BLaER1 treated with 17β-estradiol and CSF1 and Interleukin-3, amounts not matched to agents 10 nM and 100 nM (cell line): ENCODE measurements at regions not wholly inside any gene's neighbourhood (a gene's known extent, or its start where the extent isn't known, plus 50 kb on each side); places are given as distances from the start of the nearest gene placed in this dataset.

Source experiments
- H3K27ac ChIP-seq, 11 experiments: shearing (Covaris generic); formaldehyde crosslinking; 2 replicates each; pipeline ENCODE4 v1.8.1; 2022
- H3K27me3 ChIP-seq, 11 experiments: shearing (Covaris generic); formaldehyde crosslinking; 2 replicates each; pipeline ENCODE4 v1.8.1; 2022
- H3K36me3 ChIP-seq, 11 experiments: shearing (Covaris generic); formaldehyde crosslinking; 2 replicates each; pipeline ENCODE4 v1.8.1; 2022
- H3K4me1 ChIP-seq, 10 experiments: shearing (Covaris generic); formaldehyde crosslinking; 2 replicates each; pipeline ENCODE4 v1.8.1; 2022
- H3K4me2 ChIP-seq, 11 experiments: shearing (Covaris generic); formaldehyde crosslinking; 2 replicates each; pipeline ENCODE4 v1.8.1; 2022
- H3K4me3 ChIP-seq, 10 experiments: shearing (Covaris generic); formaldehyde crosslinking; 2 replicates each; pipeline ENCODE4 v1.8.1; 2022
- H3K9ac ChIP-seq, 11 experiments: shearing (Covaris generic); formaldehyde crosslinking; 2 replicates each; pipeline ENCODE4 v1.8.1; 2022
- H3K9me3 ChIP-seq, 11 experiments: shearing (Covaris generic); formaldehyde crosslinking; replicated peaks in 1 of 11; 2 replicates each; pipeline ENCODE4 v1.8.1; 2022
- H4K20me1 ChIP-seq, 11 experiments: shearing (Covaris generic); formaldehyde crosslinking; 2 replicates each; pipeline ENCODE4 v1.8.1; 2022
- Cebpa-rat ChIP-seq, 11 experiments: shearing (Covaris generic); IDR thresholded peaks; 2 replicates each; pipeline ENCODE4 v1.8.1; 2022

DNA sequence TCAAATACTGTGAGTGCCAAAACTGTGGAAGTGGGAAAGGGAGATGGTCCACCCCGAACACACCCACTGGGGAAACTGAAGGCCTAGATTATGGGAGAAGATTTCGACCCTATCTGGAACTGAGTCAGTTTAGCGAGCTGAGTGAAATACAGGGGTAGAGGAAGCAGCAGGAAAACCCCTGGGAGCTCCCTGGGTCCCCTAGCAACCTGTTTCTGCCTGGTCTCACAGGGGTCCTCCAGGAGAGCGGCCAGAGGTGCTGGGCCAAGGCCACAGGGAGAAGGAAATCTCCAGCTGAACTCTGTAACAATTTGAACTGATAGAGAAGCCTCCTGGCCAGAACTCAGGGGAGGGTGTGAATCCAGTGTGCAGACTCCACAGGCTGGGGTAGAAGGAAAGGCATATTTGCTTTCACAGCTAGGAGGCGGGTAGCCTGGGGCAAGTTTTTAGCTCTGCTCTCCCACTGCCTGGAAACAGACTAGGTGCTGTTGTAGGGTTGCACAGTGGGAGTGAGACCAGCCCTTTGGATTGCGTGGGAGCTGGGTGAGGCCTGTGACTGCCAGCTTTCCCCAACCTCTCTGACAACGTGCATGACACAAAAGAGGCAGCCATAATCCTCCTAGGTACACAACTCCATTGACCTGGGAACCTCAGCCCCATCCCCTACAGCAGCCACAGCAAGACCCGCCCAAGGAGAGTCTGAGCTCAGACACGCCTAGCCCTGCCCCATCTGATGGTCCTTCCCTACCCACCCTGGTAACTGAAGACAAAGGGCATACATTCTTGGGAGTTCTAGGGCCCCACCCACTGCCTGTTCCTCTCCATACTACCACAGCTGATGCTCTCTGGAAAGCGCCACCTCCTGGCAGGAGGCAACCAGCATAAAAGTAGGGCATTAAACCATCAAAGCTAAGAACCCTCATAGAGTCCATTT is 78.8 kb upstream of the GPBP1 start:
- H3K4me1 ChIP-seq, result no peaks in the 10 kb centered on the region
- peaks cover 0 to 4% (median 0%) of the 10 kb centered on the region in 11 experiments; a peak in 1 of 22 replicates for H3K36me3 ChIP-seq
- no peak for TF ChIP-seq Cebpa-rat (IDR thresholded peaks at IDR 0.05)
- no peak overlapping the region for H3K4me3 ChIP-seq
- H3K9ac ChIP-seq, result no peak overlapping the region
- H3K9me3 ChIP-seq, result peaks cover 34 to 54% (median 43%) of the 10 kb centered on the region in 11 experiments
- no peak overlapping the region for H3K27ac ChIP-seq
- H3K4me2 ChIP-seq, result no peak overlapping the region
- H4K20me1 ChIP-seq, result no peaks in the 10 kb centered on the region
- H3K27me3 ChIP-seq, result no peaks in the 10 kb centered on the region

DNA sequence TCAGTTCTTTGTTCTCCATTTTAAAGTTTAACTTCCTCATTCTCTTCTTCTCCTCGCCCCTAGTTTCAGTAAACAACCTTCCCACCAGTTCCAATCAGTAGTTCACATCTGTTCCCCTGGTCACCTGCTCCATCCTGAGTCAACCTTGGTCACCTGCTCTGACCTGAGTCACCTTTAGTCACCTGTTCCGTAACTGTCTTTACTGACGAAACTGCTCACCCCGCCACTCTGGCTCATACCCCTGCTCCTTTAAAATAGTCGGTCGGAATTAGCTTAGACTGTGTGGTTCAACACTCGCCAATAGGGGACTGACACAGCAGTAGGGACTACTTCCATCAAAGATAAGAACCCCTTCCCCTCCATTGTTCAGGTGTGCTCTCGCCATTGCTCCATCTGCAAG is 76.3 kb upstream of the GPBP1 start:
- Histone ChIP-seq H3K4me3 (peak overlapping the region in 1 of 10 experiments; percentile 26; a peak in 2 of 20 replicates), H3K27me3 (no peaks in the 10 kb centered on the region), H3K4me2 (no peak overlapping the region), H3K36me3 (peaks cover 0 to 4% (median 0%) of the 10 kb centered on the region in 11 experiments; a peak in 1 of 22 replicates), H3K4me1 (no peaks in the 10 kb centered on the region), H3K27ac (no peak overlapping the region), H3K9ac (no peak overlapping the region), H3K9me3 (peaks cover 34 to 57% (median 43%) of the 10 kb centered on the region in 11 experiments), H4K20me1 (no peaks in the 10 kb centered on the region)
- TF ChIP-seq Cebpa-rat (IDR thresholded peaks at IDR 0.05), result no peak

DNA sequence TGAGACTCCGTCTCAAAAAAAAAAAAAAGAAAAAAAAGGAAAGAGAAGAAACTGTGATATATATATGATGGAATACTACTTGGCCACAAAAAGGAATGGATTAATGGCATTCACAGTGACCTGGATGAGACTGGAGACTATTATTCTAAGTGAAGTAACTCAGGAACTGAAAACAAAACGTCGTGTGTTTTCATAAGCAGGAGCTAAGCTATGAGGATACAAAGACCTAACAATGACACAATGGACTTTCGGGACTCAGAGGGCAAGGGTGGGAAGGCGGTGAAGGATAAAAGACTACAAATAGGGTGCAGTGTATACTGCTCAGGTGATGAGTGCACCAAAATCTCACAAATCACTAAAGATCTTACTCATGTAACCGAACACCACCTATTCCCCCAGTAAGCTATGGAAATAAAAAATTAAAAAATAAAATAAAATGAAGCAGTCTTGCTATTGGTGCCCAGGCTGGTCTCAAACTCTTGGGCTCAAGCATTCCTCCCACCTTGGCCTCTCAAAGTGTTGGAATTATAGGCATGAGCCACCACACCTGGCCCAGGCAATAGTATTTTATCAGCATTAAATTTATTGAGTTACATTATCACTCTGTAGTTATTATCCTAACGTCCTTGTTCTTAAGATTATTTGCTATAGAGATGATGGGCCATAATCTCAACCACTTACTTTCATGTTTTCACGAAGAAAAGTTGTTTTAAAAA is 71.5 kb upstream of the GPBP1 start:
- no peak for TF ChIP-seq Cebpa-rat (IDR thresholded peaks at IDR 0.05)
- Histone ChIP-seq H3K4me1 (no peaks in the 10 kb centered on the region), H3K27me3 (no peaks in the 10 kb centered on the region), H3K36me3 (peaks cover 0 to 4% (median 0%) of the 10 kb centered on the region in 11 experiments; a peak in 1 of 22 replicates), H4K20me1 (no peaks in the 10 kb centered on the region), H3K9me3 (peaks cover 22 to 39% (median 27%) of the 10 kb centered on the region in 11 experiments), H3K4me3 (no peak overlapping the region), H3K27ac (no peak overlapping the region), H3K9ac (no peak overlapping the region), H3K4me2 (no peak overlapping the region)

DNA sequence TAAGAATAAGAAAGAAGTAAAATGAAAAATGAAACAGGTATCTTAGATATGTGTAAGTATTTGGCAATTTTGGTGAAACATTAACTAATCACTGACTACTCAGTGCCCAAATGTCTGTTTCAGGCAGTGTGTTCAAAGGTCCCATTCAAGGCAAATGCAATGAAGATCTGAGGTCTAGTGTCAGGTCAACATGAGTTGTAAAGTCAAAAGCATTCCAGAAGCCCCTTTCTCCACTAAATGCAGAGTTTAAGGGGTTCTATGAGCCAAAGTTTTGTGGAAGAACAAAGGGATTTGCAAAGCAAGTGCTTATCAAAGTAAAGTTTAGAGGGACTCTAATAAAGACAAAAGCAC is 71.0 kb upstream of the GPBP1 start:
- Histone ChIP-seq H3K9ac (no peak overlapping the region), H3K9me3 (peaks cover 16 to 35% (median 22%) of the 10 kb centered on the region in 11 experiments), H3K4me1 (no peaks in the 10 kb centered on the region), H3K4me2 (no peak overlapping the region), H3K27me3 (no peaks in the 10 kb centered on the region), H3K27ac (no peak overlapping the region), H4K20me1 (no peaks in the 10 kb centered on the region), H3K4me3 (no peak overlapping the region), H3K36me3 (0 out of 22 replicates have a peak, but pooled peaks cover 0 to under 1% (median 0%) of the 10 kb centered on the region in 11 experiments)
- no peak for TF ChIP-seq Cebpa-rat (IDR thresholded peaks at IDR 0.05)

DNA sequence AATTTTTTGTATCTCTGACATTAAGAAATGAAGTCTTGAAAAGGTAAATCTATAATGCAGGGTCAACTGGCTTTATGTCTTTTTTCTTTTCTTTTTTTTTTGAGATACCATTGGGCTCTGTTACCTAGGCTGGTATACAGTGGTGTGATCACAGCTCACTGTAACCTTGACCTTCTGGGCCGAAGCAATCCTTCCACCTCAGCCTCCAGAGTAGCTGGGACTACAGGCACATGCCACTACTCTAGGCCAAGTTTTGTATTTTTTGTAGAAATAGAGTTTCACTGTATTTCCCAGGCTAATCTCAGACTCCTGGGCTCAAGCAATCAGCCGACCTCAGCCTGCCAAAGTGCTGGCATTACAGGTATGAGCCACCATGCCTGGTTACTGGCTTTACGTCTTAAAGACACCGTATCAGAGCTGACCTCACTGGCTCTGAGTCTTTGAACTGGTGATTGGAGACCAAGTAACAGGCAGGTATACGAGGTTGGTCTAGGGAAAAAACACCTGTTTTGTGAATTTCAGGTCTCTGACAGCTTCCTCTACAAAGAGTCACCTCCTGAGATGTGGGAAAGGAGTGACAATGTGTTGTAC is 70.4 kb upstream of the GPBP1 start:
- no peaks in the 10 kb centered on the region for H3K36me3 ChIP-seq
- H3K27me3 ChIP-seq, result no peaks in the 10 kb centered on the region
- no peak for TF ChIP-seq Cebpa-rat (IDR thresholded peaks at IDR 0.05)
- peaks cover 11 to 29% (median 16%) of the 10 kb centered on the region in 11 experiments for H3K9me3 ChIP-seq
- H3K4me1 ChIP-seq, result no peaks in the 10 kb centered on the region
- H3K9ac ChIP-seq, result no peak overlapping the region
- no peak overlapping the region for H3K27ac ChIP-seq
- no peak overlapping the region for H3K4me3 ChIP-seq
- no peak overlapping the region for H3K4me2 ChIP-seq
- H4K20me1 ChIP-seq, result no peaks in the 10 kb centered on the region

DNA sequence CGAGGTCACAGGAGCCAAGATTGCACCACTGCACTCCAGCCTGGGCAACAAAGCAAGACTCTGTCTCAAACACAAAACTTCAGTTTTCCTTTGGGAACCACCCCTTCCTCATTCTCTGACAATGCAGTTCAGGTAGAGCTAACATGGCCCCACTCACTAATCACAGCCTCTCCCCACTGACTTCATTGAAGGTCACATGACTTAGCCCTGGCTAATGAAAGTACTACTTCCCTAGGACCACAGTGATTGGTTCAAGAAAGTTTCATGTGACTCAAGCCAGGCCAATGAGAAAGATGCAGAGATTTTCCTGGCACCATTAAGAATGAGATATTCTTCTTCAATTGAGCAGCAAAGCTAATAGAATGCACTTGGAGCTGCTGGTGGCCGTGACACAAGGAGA is 67.2 kb upstream of the GPBP1 start:
- Histone ChIP-seq H3K4me3 (no peak overlapping the region), H3K9ac (no peak overlapping the region), H3K27me3 (no peaks in the 10 kb centered on the region), H3K4me2 (no peak overlapping the region), H3K9me3 (peaks cover 0 to 10% (median 0%) of the 10 kb centered on the region in 11 experiments; a peak in 1 of 22 replicates), H3K4me1 (no peaks in the 10 kb centered on the region), H3K36me3 (no peaks in the 10 kb centered on the region), H3K27ac (no peak overlapping the region), H4K20me1 (no peaks in the 10 kb centered on the region)
- no peak for TF ChIP-seq Cebpa-rat (IDR thresholded peaks at IDR 0.05)

DNA sequence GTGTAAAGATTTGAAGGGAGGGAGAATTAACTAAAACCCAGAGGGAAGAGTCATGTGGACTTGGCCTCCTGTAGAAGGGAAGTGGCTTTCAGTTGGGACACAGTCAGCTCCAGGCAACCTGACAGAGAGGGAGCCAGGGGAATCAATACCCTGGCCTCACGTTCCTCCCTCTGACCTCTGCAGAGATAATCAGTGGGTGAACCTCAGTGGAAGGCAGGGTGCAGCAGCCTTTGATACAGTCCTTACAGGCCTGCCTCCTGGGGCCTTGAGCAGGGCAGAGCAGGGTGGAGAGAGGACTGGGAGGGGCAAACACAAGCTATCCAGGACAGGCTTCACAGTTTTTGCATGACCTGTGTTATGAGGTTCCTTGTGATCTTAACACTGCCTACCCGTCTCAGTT is 61.9 kb upstream of the GPBP1 start:
- Histone ChIP-seq H3K9me3 (0 out of 22 replicates have a peak, but pooled peaks cover 0 to 4% (median 0%) of the 10 kb centered on the region in 11 experiments), H3K4me2 (no peak overlapping the region; a peak in 1 of 22 replicates), H3K36me3 (no peaks in the 10 kb centered on the region), H3K27me3 (no peaks in the 10 kb centered on the region), H4K20me1 (no peaks in the 10 kb centered on the region), H3K27ac (no peak overlapping the region), H3K4me1 (no peaks in the 10 kb centered on the region), H3K9ac (no peak overlapping the region), H3K4me3 (no peak overlapping the region)
- no peak for TF ChIP-seq Cebpa-rat (IDR thresholded peaks at IDR 0.05)

DNA sequence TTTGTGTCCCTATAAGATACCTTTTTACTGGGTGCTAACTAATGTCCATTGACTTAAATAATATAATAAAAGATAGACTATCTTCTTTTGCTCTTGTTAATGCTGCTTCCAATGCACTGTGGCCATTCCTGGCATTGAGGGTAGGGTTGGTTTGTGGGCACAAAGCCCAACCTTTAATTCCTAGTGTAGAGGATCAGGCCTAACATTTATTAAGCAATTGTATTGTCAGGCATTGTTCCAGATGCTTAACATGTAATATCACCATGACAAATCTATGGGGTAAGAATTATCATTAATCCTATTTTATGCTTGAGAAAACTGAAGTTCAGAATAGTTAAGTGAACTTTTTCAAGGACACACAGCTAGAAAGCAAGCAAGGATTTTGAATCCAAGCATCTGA is 60.4 kb upstream of the GPBP1 start:
- Histone ChIP-seq H3K4me1 (0 out of 20 replicates have a peak, but pooled peaks cover 0 to 8% (median 0%) of the 10 kb centered on the region in 10 experiments), H4K20me1 (no peaks in the 10 kb centered on the region), H3K4me3 (no peak overlapping the region), H3K9me3 (no peaks in the 10 kb centered on the region), H3K36me3 (no peaks in the 10 kb centered on the region), H3K27me3 (no peaks in the 10 kb centered on the region), H3K27ac (no peak overlapping the region), H3K4me2 (no peak overlapping the region), H3K9ac (no peak overlapping the region)
- TF ChIP-seq Cebpa-rat (IDR thresholded peaks at IDR 0.05), result no peak

DNA sequence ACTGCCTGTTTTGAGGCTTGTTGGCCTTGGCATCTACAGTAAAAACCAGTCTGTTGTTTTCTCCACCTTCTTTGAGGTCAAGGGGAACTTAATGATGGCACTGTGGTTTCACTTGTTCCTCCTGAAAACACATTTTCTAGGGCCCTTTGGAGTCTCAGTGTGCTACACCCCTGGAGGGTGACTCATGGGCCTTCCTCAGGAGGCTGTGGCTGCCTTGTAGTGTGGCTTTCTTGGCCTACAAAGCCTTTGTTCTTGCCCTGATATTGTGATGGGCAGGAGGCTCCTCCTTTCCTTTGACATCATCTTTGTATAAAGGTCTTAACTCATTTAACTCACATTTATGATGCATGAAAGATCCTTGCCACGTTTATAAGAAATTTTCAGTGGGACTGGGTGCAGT is 56.3 kb upstream of the GPBP1 start:
- H3K36me3 ChIP-seq, result no peaks in the 10 kb centered on the region
- H4K20me1 ChIP-seq, result no peaks in the 10 kb centered on the region
- H3K4me2 ChIP-seq, result peak overlapping the region in 1 of 11 experiments; percentile 2; a peak in 1 of 22 replicates
- 0 out of 20 replicates have a peak, but pooled peaks cover 0 to 8% (median 0%) of the 10 kb centered on the region in 10 experiments for H3K4me1 ChIP-seq
- peaks cover 0 to 2% (median under 1%) of the 10 kb centered on the region in 11 experiments; a peak in 6 of 22 replicates for H3K9me3 ChIP-seq
- H3K4me3 ChIP-seq, result no peak overlapping the region
- H3K27me3 ChIP-seq, result no peaks in the 10 kb centered on the region
- TF ChIP-seq Cebpa-rat (IDR thresholded peaks at IDR 0.05), result no peak
- H3K9ac ChIP-seq, result no peak overlapping the region
- H3K27ac ChIP-seq, result no peak overlapping the region
